NCI-H2081 treated with DMSO at 0.1 percent for 48 hours (cell line): ENCODE measurements at regions not wholly inside any gene's neighbourhood (a gene's known extent, or its start where the extent isn't known, plus 50 kb on each side); places are given as distances from the start of the nearest gene placed in this dataset.
"Not testable (repeated sequence)": the region's sequence is repeated elsewhere in the genome, so short reads cannot be mapped to it uniquely, and the experiment has no call there.

Experiments used
- DNase-seq: peaks from one replicate; lab custom pipeline; 2025; lab: John Stamatoyannopoulos, UW

DNA sequence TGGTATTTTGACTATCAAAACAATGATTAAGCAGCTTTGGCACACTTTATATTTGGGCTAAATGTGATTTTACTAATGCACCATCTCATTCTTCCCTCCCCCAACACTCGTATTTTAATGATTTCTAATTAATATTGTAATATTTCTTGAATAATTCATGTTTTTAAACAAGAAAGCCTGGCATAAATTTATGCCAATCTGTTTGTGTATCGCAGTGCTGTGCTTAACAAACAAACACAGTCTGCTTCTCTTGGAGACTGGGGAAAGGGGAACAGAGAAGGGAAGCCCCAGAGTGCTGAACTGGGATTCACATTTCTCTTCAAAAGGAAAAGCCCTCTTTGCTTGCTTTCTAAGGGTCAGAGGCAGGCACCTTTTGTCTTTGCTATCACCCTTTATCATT is 496.9 kb upstream of the STXBP6 start:
- no peak for DNase-seq

DNA sequence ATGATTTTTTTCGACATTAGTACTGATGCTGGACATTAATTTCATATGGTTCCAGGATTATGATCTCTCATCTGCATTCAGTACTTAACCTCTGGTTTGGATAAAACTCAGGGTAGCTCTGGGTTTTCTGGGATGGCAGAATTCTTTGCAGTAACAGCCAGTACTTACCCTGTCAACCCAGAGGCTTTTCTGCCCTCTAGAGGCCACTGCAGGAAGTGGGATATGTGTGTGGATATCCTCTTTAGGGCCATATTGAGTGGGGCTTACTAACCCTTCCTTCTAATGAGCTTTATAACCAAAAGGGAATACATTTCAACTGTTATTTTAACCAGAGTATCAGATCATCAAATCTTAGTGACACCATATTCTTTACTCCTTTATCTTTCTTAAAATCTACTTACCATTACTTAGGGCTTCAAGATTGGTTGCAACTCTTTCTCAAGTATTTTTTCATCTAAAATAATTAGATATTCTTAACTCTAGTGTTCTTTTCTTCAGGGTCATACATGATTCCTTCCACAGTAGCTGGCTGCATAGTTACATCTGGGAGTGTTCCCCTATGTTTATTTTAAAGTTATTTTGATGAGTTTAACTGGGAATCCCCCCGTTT is 488.0 kb upstream of the STXBP6 start:
- DNase-seq: peak; percentile 63

DNA sequence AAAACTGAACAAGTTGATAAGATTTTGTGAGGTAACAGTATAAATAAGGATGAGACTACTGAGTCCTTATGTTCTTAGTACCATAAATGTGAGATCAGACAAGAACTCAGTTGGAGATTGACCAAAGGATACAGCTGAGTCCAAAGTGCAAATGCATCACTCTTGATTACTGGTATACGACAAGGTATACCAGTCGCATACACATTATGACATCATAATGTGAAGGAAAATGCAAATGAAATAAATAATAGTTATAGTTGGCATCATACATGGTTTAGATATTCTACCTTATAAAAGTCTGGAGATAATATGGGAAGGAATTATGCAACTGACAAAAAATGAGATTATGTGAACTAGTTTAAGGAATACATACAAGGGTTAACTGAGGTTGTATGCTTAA is 476.3 kb upstream of the STXBP6 start:
- DNase-seq: no peak

- no peak for DNase-seq
Observed at GRCh38 chr14:25522926-25523325, 473.0 kb upstream of the STXBP6 start.

GRCh38 chr14:25522116-25522515 is 472.2 kb upstream of the STXBP6 start:
- peak; percentile 91 for DNase-seq

- peak; percentile 91 for DNase-seq
Observed at GRCh38 chr14:25521616-25522015, 471.7 kb upstream of the STXBP6 start.

- DNase-seq: no peak
Observed at GRCh38 chr14:25520821-25521220, 470.9 kb upstream of the STXBP6 start.

DNA sequence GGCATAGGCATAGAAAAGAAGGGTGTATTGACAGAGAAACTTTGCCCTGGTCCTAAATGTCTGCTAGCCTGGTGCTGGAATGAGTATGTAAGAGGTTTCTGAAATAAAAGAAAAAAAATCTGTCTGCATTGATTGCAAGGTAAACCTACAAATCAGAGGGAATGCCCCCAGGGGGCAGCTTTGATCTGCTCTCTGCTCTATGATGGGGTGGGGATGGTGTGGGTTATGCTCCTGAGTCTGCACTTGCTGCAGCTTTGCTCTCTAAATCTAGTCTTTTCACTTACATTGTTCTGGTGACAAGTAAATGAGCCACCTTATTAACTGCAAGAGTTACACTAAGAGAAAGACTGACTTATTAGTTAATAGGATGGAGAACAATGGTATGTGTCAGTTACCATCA is 468.4 kb upstream of the STXBP6 start:
- peak; percentile 24 for DNase-seq

- peak; percentile 23 for DNase-seq
Observed at GRCh38 chr14:25516838-25517237, 466.9 kb upstream of the STXBP6 start.

GRCh38 chr14:25508845-25509244 is 458.9 kb upstream of the STXBP6 start:
- DNase-seq: no peak

DNA sequence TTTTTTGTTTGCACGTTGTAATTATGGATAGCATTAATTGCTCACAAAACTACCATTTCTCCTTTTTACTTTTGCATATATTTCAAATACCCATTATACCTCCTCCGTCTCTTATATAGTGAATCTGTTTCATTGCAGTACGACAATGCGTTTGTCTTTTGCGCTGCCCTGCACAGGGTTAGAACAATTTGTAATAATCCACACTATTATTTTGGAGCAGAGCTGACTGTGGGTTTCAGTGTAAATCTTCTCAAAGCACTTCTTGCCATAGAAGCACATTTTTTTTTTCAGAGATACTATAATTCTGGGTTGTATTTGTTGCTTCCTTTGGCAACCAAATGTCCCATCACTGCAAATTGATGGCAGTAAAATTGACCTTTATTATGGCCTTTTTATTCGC is 451.8 kb upstream of the STXBP6 start:
- no peak for DNase-seq

DNA sequence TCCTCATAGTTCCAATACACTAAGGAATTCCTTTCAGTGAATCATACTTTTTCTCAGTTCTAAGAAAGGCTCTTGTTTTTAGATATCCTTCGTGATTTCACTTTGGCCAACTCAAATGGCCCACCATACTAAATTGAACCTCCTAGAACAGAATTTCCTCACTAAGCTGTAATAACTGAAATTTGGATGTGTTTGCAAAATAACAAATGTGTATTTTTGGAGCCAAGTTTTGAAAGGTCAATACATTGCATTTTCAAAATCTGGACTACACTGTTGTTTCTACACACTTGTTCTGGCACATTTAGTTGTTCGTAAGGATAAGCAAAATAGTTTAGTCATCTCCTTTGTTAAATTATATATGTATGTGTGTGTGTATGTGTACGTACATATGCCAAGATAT is 439.0 kb upstream of the STXBP6 start:
- DNase-seq: no peak

GRCh38 chr14:25485381-25485780 is 435.4 kb upstream of the STXBP6 start:
- DNase-seq: no peak

- peak; percentile 36 for DNase-seq
Observed at GRCh38 chr14:25484906-25485305, 435.0 kb upstream of the STXBP6 start.

DNA sequence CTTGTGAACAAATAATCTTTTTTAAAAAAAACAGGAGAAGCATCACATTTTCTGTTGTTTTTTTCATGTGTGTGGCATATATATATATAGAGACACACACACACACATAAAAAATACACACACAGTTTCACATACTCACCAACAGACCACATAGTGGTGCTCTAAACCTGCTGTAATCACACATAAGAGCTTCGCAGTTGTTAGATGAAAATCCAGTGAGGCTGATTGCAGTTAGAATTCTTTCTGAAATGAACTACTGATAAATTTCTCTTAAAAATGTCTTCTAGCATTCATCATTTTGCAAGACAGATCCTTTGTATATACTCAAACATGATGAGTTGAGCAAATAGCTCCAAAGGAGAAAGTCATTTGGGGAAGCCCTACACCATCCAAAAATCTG is 434.3 kb upstream of the STXBP6 start:
- peak; percentile 68 for DNase-seq

- no peak for DNase-seq
Observed at GRCh38 chr14:25477316-25478098, 427.6 kb upstream of the STXBP6 start.

DNA sequence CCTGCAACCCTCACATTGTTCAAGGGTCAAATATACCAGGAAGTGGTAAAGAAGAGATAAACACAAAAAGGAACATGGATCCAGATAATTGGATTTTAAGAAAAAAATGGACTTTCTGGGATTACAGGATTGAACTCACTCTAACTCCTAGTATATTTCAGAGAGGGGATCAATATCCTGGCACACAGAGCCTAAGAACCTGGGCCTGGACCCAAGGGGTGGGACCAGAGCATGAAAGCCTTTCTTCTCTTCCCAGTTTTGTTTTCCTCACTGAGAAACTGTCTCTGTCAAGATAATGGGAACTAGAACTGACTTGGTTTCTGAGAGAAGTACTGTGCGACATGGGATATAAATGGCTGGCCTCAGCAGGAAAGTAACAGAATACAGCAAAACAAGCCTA is 422.8 kb upstream of the STXBP6 start:
- no peak for DNase-seq

DNA sequence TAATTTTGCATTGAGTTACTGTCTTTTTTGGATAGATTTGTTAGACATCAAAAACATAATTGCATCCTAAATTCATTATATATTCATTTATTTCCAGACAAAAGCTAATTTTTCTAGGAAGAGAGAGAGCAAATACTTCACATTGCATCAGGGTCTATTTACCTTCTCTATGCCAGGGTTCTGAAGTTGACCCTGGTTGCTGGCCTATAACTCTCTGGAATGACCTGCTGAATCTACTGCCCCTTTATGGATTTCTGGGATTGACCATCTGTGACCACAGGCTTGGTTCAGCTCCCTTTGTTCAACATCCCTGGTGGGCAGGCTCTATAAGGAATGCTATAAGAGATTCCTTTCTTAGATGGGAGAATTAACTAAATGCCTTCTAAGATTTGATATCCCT is 414.8 kb upstream of the STXBP6 start:
- DNase-seq: no peak

GRCh38 chr14:25464078-25464477 is 414.1 kb upstream of the STXBP6 start:
- DNase-seq: no peak

DNA sequence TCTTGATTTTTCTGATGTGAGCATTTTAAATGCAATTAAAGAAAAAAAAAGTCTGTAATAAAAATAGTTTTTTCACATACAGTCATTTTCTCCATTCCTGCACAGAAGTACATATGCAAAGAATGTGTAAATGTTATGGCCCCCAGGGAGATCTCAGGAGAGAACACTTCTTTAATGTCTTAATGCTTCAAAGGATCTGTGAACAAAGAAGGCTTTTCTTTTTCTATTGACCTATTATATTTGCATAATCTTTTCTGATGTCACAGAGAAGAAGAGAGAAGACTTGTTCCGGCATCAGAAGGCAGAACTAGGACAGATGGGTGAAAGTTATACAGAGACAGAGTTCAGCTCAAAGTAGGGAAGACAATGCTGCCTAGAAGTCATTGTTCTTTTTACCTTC is 413.5 kb upstream of the STXBP6 start:
- DNase-seq: no peak

DNA sequence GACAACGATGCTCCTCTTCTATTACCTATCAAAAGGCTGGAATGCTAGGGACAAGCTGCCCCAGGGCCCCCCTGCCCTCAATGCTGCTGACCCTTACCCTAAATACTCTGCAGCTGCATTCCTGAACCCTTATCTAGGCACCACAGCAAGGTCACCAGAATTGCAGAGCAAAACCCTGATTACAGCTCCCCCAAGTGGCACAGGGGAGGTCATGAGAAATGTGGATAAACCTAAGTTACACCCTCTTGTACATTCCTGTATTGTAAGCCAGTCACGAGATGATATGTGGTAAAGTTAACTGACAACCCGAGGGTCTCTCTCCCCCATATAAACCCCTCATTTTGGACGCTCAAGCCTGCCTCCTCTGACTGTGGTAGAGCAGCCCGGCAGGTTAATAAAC is 411.8 kb upstream of the STXBP6 start:
- DNase-seq: no peak

GRCh38 chr14:25444381-25444780 is 394.4 kb upstream of the STXBP6 start:
- DNase-seq: no peak

DNA sequence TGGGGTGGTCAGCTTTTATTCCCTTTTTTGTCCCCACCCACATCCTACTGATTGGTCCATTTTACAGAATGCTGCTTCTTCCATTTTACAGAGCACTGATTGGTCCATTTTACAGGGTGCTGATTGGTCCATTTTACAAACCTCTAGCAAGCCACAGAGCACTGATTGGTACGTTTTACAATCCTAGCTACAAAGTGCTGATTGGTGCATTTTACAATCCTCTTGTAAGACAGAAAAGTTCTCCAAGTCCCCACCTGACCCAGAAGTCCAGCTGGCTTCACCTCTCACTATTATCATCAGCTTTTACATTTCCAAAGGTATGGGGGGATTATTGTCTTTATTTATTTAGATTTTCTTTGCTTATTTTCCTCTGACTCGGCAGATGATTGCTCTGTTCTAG is 390.4 kb upstream of the STXBP6 start:
- not testable (repeated sequence) for DNase-seq

GRCh38 chr14:25436906-25437305 is 387.0 kb upstream of the STXBP6 start:
- no peak for DNase-seq
